Gastrocnemius medialis (tissue), 4 donors: ENCODE measurements at regions not wholly inside any gene's neighbourhood (a gene's known extent, or its start where the extent isn't known, plus 50 kb on each side); places are given as distances from the start of the nearest gene placed in this dataset.

Source experiments
- CTCF ChIP-seq, 5 experiments: fragments of 450-650 bp in 3 of 5; fragments of 200-600 bp in 2 of 5; sonication (generic) in 2 of 5; IDR thresholded peaks in 4 of 5; conservative IDR thresholded peaks in 1 of 5; 1 replicate in 4 of 5; 2 replicates in 1 of 5; pipeline ENCODE4 v1.5.1; 2016 to 2019; ENCODE audit warnings: antibody characterized with exemption in 5 of 5, mild to moderate bottlenecking in 3 of 5, moderate library complexity in 3 of 5
- POLR2A ChIP-seq, 2 donors: fragments of 450-650 bp; IDR thresholded peaks; one replicate each; pipeline ENCODE4 v1.6.1; 2017; ENCODE audit warnings: antibody characterized with exemption in 2 of 2, mild to moderate bottlenecking in 2 of 2, moderate library complexity in 2 of 2

GRCh38 chr4:163592212-163592611, 97.7 kb downstream of the TMA16 start:
- TF ChIP-seq CTCF (IDR thresholded peaks at IDR 0.05 in 4 of 5, conservative IDR thresholded peaks at IDR 0.05 in 1 of 5), result no peak
- no peak for TF ChIP-seq POLR2A (IDR thresholded peaks at IDR 0.05)
